HG02973 (cell line): ENCODE measurements at regions not wholly inside any gene's neighbourhood (a gene's known extent, or its start where the extent isn't known, plus 50 kb on each side); places are given as distances from the start of the nearest gene placed in this dataset.
"Not testable (repeated sequence)": the region's sequence is repeated elsewhere in the genome, so short reads cannot be mapped to it uniquely, and the experiment has no call there.

Experiments
- ATAC-seq: cut with Tn5 transposase; IDR thresholded peaks from one replicate; pipeline ENCODE4 v1.9.1; 2021; ENCODE audit warnings: moderate library complexity; ENCODE audit not compliant: unreplicated experiment

- not testable (repeated sequence) for ATAC-seq
Observed at GRCh38 chr5:1982561-1982960, 99.8 kb upstream of the IRX4 start.

- no peak for ATAC-seq
Observed at GRCh38 chr5:1975898-1976765, 93.4 kb upstream of the IRX4 start.

- no peak for ATAC-seq
Observed at GRCh38 chr5:1975406-1975715, 92.6 kb upstream of the IRX4 start.

GRCh38 chr5:1974501-1975405 is 92.0 kb upstream of the IRX4 start:
- no peak for ATAC-seq

DNA sequence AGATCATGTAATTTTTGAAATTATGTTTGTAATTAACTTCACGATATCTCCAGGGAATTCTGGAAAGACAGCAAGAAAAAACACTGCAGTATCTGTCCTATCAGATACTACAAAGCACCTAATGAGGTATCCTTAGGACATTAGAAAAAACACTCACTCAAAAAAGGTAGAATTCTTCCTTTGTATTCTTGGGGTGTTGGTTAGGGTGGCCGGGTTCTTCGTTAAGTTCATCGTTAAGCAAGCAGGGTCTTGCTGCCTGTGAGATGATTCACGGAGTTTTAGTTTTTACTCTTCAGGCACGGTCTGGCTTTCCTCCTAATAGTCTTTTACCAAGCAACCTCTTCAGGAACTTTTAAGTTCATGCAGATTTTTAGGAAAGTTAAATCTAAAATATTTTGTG is 91.4 kb upstream of the IRX4 start:
- no peak for ATAC-seq

DNA sequence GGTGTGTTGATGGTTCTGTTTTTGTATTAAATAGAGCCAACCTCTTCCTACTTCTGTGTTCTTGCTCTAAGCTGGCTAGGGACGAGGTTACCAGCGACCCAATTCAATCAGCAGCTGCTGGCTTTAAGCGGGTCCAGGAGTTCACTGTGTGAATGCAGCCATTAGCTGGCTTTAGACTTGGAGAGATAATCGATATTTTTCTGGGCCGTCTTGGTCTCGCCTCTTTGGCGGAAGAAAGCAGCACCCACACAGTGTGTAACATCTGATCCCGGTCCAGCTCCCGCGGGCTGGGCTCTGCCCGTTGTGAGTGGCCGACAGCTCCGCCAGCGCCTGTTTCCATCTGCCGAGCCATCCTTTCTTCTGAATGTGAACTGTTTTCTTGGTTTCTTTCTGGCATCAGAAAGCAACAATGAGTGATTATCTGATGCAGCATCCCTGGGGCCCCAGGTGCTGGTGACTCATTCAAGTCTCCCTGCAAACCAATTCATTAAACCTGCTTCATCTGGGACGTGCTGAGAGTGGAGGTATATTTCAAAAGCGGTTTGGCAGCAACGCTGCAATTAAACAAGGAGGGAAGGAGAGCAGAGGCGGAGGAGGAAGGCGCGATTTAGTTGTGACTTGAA is 90.8 kb upstream of the IRX4 start:
- ATAC-seq: no peak

DNA sequence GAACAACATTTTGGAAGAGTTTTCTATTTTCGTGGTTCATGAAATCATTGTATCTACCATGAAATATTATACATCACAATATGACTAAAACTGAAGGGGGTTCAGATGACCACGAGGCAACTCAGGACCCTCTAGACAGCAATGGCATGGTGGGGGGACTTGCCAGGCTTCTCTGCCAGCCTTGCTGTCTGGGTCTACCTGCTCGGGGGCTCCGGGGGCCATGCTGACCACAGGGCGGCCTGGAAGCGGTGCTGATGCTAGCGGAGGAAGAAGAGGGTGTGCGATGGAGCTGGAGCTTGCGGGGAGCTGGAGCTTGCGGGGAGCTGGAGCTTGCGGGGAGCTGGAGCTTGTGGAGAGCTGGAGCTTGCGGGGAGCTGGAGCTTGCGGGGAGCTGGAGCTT is 89.2 kb upstream of the IRX4 start:
- no peak for ATAC-seq

DNA sequence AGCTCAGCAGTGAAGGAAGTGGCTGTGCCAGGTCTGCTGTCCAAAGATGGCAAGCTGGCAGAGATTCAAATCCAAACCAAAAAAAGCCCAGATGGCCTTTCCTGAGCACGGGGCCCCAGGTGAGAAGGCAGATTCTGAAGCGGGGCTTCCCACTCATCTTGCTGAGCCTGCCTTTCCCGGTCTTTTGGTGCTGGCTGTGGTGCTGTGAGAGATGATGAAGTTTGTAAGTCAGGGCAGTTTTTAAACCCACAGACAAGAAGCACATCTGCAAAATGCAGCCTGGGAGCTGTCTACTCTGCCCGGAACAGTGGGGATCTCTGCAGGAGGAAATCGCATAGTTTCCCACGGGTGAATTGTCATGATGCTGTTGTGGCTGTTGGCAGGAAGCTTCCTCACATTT is 85.0 kb upstream of the IRX4 start:
- ATAC-seq: no peak

DNA sequence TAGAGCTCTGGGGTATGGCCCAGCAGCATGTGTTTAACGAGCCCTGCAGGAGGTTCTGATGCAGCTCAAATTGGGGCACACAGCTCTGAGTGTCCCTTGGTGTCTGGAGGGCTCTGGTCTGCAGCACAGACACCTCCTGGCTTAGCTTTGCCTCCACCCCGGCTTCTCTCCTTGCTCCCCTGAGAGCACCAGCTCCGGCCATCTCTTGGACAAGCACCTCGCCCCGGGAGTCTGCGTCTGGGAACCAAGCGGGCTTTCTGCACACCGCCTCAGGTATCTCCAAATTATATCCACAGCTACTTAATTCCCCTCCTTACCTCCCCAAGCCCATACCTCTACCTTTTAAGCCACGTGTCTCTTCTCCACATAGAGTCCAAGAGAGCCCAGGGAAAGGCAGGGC is 83.7 kb upstream of the IRX4 start:
- ATAC-seq: no peak

DNA sequence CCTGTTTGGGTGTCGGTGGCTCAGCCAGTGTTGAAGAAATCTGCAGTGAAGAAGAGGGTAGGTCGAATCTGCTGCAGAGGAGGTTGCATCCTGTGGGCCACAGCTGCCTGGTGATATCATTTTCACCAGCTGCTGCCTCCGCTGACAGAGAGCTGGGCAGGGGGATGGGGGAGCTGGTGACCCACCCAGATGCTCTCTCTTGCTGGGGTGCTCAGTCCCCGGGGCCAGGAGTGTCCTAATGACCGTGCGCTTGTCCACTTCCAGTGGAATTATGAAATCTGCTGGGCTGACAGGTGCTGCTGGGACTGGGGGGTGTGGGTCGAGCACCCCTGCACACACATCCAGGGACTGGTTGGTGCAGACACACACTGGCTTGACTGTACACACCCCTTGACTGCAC is 83.2 kb upstream of the IRX4 start:
- ATAC-seq: no peak

DNA sequence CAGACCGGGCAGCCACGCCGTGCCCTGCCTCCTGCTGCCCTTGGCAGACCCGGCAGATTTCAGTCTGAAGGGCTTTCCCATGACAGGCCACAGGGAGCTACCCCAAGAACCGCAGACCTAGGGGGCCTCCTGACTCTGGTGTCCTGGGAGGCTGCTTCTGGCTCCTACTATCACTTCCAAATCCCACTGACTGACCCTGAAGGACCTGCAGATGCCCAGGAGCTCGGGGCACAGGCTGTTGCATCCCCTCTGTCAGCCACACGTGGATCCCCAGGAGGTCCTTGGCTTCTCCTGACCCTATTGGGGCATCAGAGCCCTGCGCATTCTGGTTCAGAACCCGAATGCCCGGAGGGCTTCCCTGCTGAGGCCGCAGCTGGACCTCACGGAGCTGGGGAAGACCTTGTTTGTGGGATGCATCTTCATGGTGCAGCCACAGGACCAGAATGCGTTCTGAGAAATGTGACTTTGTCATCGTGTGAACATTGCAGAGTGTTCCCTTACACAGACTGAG is 81.3 kb upstream of the IRX4 start:
- no peak for ATAC-seq

DNA sequence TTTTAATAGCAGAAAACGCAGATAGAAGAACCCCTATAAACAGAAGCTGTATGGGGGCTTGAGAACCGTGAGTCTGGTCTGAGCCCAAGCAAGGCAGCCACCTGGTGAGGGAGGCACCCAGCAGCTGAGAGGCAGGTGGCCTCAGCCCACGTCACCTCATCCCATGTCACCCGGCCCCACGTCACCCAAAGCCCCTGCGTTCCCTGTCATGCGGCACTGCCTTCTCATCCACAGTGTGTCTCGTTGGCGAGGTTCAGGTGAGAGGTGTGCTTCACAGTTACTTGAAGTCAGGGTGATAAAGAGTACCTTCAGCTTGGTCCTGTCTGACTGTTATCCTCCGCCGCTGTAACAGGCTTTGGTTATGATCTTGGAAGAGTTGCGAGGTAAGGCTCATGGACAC is 80.6 kb upstream of the IRX4 start:
- ATAC-seq: no peak

GRCh38 chr5:1962619-1963355 is 80.1 kb upstream of the IRX4 start:
- ATAC-seq: no peak

GRCh38 chr5:1961952-1962595 is 79.3 kb upstream of the IRX4 start:
- no peak for ATAC-seq

DNA sequence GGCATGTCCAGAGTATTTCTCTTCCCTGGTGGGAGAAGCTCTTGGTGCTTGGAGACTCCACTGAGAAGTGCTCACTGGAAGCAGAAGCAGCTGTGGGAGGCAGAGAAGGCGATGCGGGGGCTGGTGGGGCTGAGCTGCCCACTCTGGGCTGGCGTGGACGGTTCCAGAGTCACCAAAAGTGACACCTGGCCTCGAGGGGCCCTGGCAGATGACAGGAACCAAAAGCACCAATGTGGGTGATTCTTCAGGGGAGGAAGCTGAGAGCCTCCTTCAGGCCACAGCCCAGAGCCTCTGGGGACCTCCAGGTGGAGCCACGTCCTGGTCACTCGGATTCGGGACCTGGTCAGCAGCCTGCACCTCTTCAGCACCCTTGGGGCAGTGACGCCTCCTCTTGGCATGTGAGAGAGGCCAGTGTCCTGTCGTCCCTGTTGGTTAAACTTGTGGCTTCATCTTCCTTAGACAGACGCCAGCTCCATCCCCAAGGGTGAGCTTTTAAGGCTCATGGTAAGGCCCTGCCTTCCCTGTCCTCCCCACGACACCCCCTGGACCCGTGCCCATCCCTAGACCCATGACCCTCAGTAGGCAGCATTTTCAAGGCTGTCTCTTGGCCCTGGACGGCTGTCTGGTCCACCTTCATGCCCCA is 78.7 kb upstream of the IRX4 start:
- no peak for ATAC-seq

DNA sequence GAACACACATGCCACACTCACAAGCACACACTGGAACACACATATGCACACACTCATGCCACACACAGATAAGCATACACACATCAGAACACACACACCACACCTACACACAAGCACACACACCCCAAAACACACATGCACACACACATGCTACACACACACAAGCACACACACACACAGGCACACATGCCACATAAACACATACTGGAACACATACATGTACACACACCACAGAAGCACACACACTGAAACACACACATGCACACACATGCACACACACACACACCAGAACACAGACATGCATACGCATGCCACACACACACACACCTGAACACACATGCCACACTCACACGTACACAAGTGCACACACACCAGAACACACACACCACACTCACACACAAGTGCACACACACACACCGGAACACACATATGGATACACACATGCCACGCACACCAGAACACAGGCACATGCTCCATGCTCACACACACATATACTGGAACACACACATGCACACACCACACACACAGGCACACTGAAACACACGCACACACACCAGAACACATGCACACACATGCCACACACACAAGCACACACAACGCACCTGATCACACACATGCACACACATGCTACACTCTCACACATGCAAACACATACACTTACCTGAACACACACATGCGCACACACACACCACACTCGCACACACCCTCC is 78.0 kb upstream of the IRX4 start:
- ATAC-seq: no peak

DNA sequence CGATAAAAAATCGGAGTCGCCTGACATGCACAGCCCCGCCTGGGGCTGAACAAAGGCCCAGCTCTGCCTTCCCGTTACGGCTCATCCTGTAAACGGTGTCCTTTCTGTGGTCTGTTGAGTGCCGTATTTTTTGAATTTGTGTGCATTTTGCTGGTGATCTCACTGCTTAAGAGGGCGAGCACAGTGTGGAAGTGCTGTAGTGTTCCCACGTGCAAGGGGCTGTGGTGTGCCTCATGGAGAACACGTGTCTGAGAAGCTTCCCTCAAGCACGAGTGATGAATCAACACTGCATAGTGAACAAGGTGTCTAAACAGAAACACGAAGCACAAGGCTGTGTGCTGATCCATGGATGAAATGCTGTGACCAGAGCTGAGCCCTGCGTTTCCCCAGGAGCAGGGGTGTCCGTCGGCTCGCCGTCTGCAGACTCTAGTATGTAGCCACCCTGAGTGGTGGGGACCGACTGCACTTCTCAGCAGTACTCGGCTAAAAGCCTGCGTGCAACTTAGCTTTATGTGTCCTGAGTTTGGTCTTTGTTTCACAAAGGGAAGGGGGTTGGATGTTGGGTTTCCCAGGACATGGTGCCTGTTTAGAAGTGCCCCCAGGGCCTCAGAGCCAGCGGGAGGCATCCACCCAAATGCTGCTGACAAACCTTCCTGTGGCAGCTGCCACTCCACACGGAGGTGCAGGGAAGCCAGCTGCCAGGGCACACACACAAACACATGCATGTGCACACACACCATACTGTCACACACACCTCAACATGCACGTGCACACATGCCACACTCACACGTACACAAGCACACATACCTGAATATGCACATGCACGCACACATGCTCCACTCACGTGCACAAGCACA is 77.2 kb upstream of the IRX4 start:
- ATAC-seq: no peak

GRCh38 chr5:1959231-1959630 is 76.5 kb upstream of the IRX4 start:
- ATAC-seq: no peak
